ENCODE measurements at regions not wholly inside any gene's neighbourhood (a gene's known extent, or its start where the extent isn't known, plus 50 kb on each side); places are given as distances from the start of the nearest gene placed in this dataset.

- Histone ChIP-seq H3K9me3 (ENCODE audit: low read depth) (no peaks in the 10 kb centered on the region), H3K4me3 (no peak overlapping the region), H3K27me3 (peaks cover 8% of the 10 kb centered on the region), H3K27ac (no peak overlapping the region), H3K36me3 (no peaks in the 10 kb centered on the region), H3K4me1 (ENCODE audit: low read depth) (no peaks in the 10 kb centered on the region)
- peak in 1 of 2 donors; percentile 80 for DNase-seq (ENCODE audit: low read depth in 1 of 2, low spot score in 1 of 2)
- TF ChIP-seq CTCF (IDR thresholded peaks at IDR 0.05; ENCODE audit: low read depth, low read length) = no peak
Measured at GRCh38 chr4:54879576-54879975, 221.8 kb downstream of the KIT start.

GRCh38 chr4:54877006-54877405 lies 219.2 kb downstream of the KIT start:
- no peaks in the 10 kb centered on the region for H3K9me3 ChIP-seq (ENCODE audit: low read depth)
- no peak overlapping the region for H3K4me3 ChIP-seq
- H3K36me3 ChIP-seq = no peaks in the 10 kb centered on the region
- DNase-seq (ENCODE audit: low read depth in 1 of 2, low spot score in 1 of 2) = no peak
- H3K27me3 ChIP-seq = peaks cover 9% of the 10 kb centered on the region
- TF ChIP-seq CTCF (IDR thresholded peaks at IDR 0.05; ENCODE audit: low read depth, low read length) = no peak
- no peak overlapping the region for H3K27ac ChIP-seq
- no peaks in the 10 kb centered on the region for H3K4me1 ChIP-seq (ENCODE audit: low read depth)

- Histone ChIP-seq H3K9me3 (ENCODE audit: low read depth) (no peaks in the 10 kb centered on the region), H3K4me1 (ENCODE audit: low read depth) (no peaks in the 10 kb centered on the region), H3K27ac (no peak overlapping the region), H3K4me3 (no peak overlapping the region), H3K36me3 (no peaks in the 10 kb centered on the region), H3K27me3 (peaks cover 25% of the 10 kb centered on the region)
- DNase-seq (ENCODE audit: low read depth in 1 of 2, low spot score in 1 of 2) = peak in 1 of 2 donors; percentile 7
- TF ChIP-seq CTCF (IDR thresholded peaks at IDR 0.05; ENCODE audit: low read depth, low read length) = no peak
Measured at GRCh38 chr4:54872261-54872660, 214.5 kb downstream of the KIT start.

- no peak for TF ChIP-seq CTCF (IDR thresholded peaks at IDR 0.05; ENCODE audit: low read depth, low read length)
- no peak for DNase-seq (ENCODE audit: low read depth in 1 of 2, low spot score in 1 of 2)
- peaks cover 80% of the 10 kb centered on the region for H3K27me3 ChIP-seq
- no peaks in the 10 kb centered on the region for H3K36me3 ChIP-seq
- H3K27ac ChIP-seq = no peak overlapping the region
- H3K4me3 ChIP-seq = no peak overlapping the region
- H3K4me1 ChIP-seq (ENCODE audit: low read depth) = peaks cover 3% of the 10 kb centered on the region
- H3K9me3 ChIP-seq (ENCODE audit: low read depth) = no peaks in the 10 kb centered on the region
Measured at GRCh38 chr4:54863571-54864255, 206.0 kb downstream of the KIT start.

GRCh38 chr4:54861201-54861600 lies 203.4 kb downstream of the KIT start:
- peaks cover 5% of the 10 kb centered on the region for H3K4me1 ChIP-seq (ENCODE audit: low read depth)

More at GRCh38 chr4:54861201-54861600, 203.4 kb downstream of the KIT start:
- no peak for TF ChIP-seq CTCF (IDR thresholded peaks at IDR 0.05; ENCODE audit: low read depth, low read length)
- no peak overlapping the region for H3K4me3 ChIP-seq
- no peak for DNase-seq (ENCODE audit: low read depth in 1 of 2, low spot score in 1 of 2)
- no peak overlapping the region for H3K27ac ChIP-seq
- H3K9me3 ChIP-seq (ENCODE audit: low read depth) = no peaks in the 10 kb centered on the region
- H3K27me3 ChIP-seq = peaks cover 88% of the 10 kb centered on the region
- H3K36me3 ChIP-seq = no peaks in the 10 kb centered on the region

Data from cardiac muscle cell (in vitro differentiated cells and primary cell).